ENCODE measurements at regions not wholly inside any gene's neighbourhood (a gene's known extent, or its start where the extent isn't known, plus 50 kb on each side); places are given as distances from the start of the nearest gene placed in this dataset.

GRCh38 chr1:10865518-10866320 is 69.3 kb upstream of the CASZ1 start:
- TF ChIP-seq CTCF (conservative IDR thresholded peaks at IDR 0.05; ENCODE audit: low read length) (no peak), EZH2phosphoT487 (IDR thresholded peaks at IDR 0.05; ENCODE audit: borderline replicate concordance, low read depth, low read length) (no peak)

Data from OCI-LY7 (cell line).